ENCODE measurements at regions not wholly inside any gene's neighbourhood (a gene's known extent, or its start where the extent isn't known, plus 50 kb on each side); places are given as distances from the start of the nearest gene placed in this dataset.

DNA sequence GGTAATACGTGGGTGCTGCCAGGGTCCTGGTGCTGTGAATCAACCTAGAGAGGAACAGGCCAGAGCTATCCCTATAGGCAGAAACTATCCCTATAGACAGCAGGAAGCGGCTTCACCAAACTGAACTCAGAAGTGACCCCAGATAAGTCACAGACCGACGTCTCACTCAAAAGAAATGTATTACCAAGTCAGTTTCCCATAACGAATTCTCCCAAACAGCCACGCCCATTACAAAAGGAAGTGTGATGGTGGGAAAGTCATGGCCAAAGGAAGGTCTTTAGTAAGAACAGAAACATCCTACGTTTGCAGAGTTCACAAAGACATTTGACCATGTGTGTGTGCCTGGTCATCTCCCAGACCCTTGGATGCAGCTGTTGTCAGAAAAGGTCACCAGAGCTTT lies 470.8 kb upstream of the ADARB2 start:
- TF ChIP-seq POLR2A (IDR thresholded peaks at IDR 0.05), result no peak
- TF ChIP-seq, protein P1, sequence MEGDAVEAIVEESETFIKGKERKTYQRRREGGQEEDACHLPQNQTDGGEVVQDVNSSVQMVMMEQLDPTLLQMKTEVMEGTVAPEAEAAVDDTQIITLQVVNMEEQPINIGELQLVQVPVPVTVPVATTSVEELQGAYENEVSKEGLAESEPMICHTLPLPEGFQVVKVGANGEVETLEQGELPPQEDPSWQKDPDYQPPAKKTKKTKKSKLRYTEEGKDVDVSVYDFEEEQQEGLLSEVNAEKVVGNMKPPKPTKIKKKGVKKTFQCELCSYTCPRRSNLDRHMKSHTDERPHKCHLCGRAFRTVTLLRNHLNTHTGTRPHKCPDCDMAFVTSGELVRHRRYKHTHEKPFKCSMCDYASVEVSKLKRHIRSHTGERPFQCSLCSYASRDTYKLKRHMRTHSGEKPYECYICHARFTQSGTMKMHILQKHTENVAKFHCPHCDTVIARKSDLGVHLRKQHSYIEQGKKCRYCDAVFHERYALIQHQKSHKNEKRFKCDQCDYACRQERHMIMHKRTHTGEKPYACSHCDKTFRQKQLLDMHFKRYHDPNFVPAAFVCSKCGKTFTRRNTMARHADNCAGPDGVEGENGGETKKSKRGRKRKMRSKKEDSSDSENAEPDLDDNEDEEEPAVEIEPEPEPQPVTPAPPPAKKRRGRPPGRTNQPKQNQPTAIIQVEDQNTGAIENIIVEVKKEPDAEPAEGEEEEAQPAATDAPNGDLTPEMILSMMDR (IDR thresholded peaks at IDR 0.05), result no peak
- no peak for TF ChIP-seq EP300 (IDR thresholded peaks at IDR 0.05)
- no peak for TF ChIP-seq POLR2AphosphoS5 (IDR thresholded peaks at IDR 0.05)

Measured in suprapubic skin (tissue), 4 donors.